Urothelium cell line (cell line): ENCODE measurements at regions not wholly inside any gene's neighbourhood (a gene's known extent, or its start where the extent isn't known, plus 50 kb on each side); places are given as distances from the start of the nearest gene placed in this dataset.
"Not testable (repeated sequence)": the region's sequence is repeated elsewhere in the genome, so short reads cannot be mapped to it uniquely, and the experiment has no call there.

Source experiments
- DNase-seq: peaks from one replicate; pipeline ENCODE4 v3.0.0; 2011; ENCODE audit warnings: low spot score, mixed read lengths
- FAIRE-seq: peaks from 2 replicates; lab custom pipeline; 2011; peaks lifted over from hg19 to GRCh38; lab: Jason Lieb, UNC

DNA sequence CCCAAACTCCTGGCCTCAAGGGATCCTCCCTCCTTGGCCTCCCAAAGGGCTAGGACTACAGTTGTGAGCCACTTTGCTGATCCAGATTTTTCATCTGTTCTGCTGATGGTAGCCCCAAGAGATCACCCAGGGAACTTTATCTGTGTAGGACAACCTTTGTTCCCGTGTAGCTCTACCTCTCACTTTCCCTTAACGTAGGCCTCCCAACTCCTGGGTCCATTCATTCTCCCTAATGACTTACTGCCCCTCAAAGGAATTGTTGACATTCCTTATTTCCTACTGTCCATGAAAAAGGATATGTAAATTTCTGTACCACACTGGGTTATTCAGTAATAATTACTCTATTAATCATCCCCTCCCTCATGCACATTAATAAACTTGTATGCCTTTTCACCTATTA lies 51.0 kb upstream of the PHF24 start:
- no peak for FAIRE-seq

DNA sequence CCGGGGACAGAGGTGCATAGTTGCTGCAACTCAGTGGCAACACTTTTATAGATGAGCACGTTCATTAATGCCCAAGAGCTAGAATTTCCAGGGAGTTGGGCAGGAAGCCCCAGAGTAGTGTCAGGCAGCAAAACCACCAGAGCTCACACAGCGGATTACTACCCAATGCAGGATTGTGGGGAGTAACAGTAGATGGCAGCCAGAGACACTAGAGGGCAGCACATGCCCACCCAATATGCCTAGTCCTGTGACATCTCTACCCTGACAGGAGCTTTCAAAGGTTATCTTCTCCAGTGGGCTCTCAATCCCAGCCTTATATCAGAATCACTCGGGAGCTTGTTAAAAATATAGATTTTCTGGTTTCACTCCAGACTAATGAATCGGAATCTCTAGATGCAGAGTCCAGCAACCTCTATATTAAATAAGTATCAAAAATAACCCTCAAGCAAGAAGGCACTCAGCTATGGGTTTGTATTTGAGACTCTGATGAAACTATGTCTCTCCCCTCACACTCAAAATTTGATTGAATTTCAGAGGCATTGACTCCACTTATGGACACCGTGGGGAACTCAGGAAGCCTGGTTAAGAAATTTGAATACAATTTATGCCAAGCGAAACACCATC lies 58.4 kb upstream of the PHF24 start:
- peak; percentile 90 for FAIRE-seq
- peak; percentile 83 for DNase-seq

More for the DNA sequence above, 51.0 kb upstream of the PHF24 start:
- DNase-seq = no peak

DNA sequence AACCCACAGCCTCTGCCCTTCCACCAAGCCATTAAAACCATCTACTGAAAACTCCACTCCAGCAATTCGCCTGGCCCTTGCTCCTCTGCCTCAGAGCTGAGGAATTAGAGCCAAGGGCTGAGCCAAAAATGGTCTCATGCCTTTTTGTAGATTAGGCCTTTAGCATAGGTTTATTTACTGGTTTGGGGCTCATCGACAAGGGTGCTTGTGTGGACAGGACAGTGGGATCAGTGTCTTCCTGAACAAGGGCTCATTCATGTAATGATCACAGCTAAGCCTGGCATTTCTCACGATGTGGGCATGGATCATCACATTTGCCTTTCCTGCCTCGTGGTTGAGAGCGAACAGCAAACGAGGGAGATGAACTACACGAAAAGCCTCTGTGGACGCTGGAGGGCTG lies 59.2 kb upstream of the PHF24 start:
- no peak for DNase-seq
- no peak for FAIRE-seq

DNA sequence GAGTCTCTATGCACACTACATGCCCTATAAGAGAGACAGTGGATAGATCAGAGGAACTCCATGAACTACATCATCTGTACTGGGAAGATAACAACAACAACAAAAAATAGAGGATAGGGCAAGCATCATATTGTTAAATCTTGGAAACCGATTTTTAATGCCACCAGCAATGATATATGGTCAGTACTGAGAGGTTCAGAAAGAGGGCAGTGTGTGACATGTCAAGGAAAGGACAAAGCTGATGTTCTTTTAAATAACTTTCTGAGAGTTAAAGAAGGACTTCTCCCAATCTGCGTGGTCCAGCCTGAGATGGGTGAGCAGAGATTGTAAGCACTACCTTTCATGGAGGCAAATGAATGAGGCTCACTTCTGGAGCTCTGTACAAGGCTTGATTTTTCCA lies 62.0 kb upstream of the PHF24 start:
- FAIRE-seq = peak; percentile 23
- no peak for DNase-seq

DNA sequence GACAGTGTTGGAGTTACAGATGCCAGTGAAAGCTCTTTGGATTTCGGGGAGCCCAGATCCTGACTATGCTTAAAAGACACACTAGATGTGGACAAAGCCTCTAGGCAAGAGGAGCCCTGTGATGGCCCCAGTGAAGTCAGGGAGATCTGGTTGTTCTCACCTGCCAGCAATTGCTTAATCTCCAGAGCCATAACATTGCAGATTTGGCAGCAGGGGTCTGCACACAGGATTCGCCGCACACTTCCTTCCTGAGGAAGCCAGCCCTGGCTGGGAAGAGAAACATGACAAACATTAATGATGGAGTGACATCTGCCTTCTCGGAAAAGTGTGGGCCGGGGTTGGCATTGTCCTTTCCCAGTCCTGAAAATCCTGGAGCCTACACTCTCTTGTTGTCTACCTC lies 65.2 kb upstream of the PHF24 start:
- no peak for FAIRE-seq
- DNase-seq = no peak

DNA sequence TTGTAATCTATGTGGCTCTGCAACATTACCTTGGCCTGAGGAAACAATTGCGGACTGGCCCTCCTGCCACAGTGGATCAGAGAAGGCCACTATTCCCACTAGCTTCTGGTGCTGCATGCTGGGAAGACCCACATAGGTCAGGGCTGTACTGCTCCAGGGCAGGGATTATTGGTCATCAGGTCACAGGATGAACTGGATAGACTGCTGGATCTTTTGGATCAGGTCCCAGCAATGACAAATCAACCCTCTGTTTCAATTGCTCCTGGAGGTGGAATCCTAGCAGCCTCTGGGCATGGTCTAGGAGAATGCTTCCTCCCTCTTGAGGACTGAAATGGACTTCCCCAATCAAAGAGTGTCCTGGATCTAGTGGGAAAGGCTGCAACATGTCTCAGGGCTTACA lies 66.7 kb upstream of the PHF24 start:
- no peak for FAIRE-seq
- DNase-seq = no peak

DNA sequence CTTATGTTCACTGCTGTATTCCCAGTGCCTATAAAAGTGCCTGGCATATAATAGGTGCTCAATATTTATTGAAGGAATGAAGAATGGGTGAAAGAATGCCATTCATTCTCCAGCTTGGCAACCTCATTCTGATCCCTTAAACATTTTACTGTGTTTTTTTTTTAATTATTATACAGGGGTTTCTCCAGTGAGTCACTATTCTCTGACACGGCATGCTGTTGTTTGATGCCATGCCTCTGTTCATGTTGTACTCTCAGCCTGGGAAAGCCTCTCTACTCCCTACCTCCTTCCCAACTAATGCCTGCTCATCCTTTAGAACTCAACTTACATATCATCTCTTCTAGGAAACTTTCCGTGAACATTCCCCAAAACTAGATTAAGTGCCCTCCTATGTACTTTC lies 70.2 kb upstream of the PHF24 start:
- DNase-seq (no peak), FAIRE-seq (no peak)

DNA sequence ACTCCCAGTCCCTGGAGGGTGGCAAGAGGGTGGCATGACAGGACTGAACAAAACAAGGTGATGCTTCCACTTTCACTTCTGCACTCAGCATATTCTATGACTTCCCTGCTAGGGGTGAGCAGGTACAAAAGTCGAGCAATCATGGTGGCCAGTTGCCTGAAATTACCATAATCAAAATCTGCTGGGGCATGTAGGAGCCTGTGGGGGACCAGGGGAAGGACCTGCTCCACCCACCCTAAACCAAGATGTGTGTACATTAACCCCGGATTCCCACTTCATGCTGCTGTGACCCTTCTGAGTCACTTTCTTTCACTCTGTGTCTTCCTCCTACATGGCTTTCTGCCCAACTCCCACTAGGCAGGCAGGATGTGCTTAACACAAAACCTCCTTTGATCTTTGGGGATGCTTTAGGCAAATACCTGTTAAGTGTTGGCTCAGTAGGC lies 73.3 kb upstream of the PHF24 start:
- FAIRE-seq = peak; percentile 27

DNA sequence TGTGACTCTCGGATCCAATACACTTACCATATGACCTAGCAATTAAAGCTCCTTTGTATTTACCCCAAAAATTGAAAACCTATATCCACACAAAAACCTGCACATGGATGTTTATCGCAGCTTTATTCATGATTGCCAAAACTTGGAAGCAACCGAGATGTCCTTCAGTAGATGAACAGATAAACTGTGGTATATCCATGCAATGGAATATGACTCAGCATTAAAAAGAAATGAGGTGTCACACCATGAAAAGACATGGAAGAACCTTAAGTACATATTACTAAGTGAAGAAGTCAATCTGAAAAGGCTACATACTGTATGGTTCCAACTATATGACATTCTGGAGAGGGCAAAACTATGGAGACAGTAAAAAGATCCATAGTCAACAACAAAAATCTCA lies 82.0 kb upstream of the PHF24 start:
- FAIRE-seq (no peak), DNase-seq (no peak)

More for the DNA sequence above, 73.3 kb upstream of the PHF24 start:
- no peak for DNase-seq

DNA sequence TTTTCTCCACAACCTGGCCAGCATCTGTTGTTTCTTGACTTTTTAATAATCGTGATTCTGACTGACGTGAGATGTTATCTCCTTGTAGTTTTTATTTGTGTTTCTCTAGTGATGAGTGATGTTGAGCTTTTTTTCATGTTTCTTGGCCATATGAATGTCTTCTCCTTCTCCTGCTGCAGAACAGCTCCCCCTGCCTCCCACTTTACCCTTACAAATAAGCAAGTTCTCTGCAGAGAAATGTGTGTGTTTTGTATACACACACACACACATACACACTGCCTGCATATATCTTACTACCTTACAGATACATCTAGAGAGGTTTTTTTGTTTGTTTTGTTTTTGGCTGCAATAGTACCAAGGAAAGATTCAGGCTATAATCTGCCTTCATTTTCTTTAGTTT lies 88.7 kb upstream of the PHF24 start:
- peak; percentile 53 for FAIRE-seq
- no peak for DNase-seq

DNA sequence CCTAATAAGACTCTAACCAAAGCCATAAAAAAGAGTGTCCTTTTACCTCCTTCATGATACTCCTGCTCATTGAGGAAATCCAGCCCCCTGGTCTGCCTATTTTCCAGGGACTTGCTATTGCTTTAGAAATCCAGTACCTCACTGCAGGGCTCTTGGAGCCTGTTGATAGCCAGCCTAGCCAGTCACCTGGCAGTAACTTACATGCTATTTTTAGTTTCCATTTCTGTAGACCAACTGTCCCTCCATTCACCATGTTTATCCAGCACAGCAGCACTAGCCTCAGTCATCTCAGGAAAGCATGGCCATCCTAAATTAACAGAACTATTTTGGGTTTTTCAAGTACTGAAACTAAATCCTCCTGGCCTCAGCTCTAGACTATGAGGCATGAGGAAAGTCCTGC lies 91.5 kb upstream of the PHF24 start:
- no peak for DNase-seq
- FAIRE-seq = no peak

DNA sequence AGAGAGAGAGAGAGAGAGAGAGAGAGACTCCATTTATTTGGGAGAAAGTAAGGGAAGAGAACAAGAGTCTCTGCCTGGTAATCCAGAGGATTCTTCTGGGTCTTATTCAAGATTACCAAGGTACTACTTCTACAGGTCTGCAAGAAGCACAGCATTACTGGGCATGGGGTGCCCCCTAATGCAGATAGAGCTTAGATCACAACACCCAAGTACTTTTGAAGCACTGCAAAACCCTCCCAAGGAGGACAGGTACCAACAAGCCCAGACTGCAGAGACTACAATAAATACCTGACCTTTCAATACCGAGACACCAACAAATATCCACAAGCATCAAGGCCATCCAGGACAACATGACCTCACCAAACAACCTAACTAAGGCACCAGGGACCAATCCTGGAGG lies 94.7 kb upstream of the PHF24 start:
- FAIRE-seq (no peak), DNase-seq (no peak)

DNA sequence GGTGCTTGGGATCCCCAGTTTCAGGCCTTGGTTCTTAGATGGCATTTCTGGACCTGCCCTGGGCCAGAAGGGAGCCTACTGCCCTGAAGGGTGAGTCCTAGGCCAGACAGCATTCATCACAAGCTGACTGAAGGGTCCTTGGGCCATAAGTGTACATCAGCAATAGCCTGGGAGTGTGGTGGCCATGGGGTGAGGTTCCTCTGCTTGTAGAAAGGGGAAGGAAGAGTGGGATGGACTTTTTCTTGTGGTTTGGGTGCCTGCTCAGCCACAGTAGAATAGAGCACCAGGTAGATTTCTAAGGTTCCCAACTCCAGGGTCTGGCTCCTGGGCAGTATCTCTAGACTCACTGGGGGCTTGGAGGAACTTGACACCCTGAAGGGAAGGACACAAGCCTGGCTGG lies 95.2 kb upstream of the PHF24 start:
- FAIRE-seq (no peak), DNase-seq (no peak)

DNA sequence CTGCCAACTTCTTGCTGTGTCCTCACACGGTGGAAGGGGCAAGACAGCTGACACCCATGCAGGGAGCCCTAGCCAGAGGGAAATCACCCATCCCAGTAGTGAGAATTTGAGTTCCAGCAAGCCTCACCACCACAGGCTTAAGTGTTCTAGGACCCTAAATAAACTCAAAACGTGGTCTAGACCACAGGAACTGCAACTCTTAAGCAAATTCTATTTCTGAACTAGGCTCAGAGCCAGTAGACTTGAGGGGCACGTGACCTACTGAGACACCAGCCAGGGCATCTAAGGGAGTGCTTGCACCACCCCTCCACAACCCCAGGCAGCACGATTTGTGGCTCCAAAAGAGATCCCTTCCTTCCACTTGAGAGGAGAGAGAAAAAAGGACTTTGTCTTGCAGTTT lies 96.0 kb upstream of the PHF24 start:
- DNase-seq (no peak), FAIRE-seq (no peak)

DNA sequence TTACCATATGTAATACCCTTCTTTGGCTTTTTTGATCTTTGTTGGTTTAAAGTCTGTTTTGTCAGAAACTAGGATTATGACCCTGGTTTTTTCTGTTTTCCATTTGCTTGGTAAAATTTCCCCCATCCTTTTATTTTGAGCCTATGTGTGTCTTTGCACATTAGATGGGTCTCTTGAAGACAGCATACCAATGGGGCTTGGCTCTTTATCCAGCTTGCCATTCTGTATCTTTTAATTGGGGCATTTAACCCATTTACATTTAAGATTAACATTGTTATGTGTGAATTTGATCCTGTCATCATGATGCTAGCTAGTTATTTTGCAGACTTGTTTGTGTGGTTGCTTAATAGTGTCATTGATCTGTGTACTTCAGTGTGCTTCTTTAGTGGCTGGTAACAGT lies 103.1 kb upstream of the PHF24 start:
- not testable (repeated sequence) for FAIRE-seq, DNase-seq

DNA sequence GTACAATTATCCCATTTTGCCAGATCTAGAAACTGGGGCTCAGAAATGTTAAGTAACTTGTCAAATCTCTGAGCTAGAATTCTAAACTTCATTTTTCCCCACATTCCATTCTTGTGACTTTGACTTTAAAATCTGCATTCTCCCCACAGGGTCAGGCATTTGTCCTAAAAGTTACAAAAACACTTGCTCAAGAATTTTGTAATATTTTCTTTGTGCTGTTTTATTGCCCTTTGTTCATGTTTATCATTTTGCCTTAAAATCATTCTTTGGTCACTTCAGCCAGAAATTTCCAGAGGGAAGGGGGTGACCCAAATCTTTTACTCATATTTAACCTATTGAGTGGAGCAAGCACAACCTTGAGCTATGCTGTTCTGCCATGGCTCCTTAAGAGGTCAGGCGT lies 120.1 kb upstream of the CCL21 start:
- DNase-seq = no peak
- FAIRE-seq = no peak

DNA sequence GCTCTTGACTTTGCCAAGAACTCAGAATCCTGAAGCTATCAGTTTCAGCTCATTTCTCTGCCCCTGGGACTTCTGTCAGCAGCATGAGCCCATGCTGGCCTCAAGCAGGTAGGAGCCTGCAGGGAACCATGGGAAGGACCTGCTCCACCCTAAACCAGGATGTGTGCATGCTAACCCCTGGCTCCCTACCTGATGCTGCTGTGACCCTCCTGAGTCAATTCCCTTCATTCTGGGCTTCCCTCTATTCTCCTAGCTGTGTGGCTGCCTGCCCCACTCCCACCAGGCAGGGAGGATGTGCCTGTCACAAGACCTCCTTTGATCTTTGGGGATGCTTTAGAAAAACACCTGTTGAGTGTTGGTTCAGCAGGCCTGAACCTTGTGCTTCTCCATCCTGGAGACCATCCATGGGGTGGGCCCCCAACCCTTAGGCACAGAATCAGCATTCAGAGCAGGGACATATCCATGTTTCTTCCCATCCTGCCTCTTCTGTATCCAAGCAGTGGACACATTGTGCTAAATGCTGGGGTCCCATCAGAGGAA lies 117.1 kb upstream of the CCL21 start:
- no peak for FAIRE-seq

DNA sequence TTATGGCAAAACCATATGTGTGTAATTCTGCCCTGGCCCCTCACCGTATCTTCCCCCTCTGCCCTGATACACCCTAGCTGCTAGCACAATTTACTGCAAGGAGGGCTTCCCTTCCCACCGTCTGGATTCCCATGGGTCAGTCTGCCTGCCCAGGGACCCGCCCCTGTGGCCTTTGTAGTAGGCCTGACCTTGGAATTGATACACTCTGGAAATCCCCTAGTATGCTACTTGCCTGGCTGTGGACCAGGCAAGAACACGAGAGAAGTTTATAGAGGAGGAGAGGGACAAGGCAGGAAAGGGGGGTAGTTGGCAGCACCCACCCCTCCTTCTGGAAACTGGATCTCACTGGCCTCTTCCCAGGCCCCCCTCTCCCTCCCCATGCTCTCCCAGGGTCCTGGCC lies 115.8 kb upstream of the CCL21 start:
- DNase-seq = no peak
- no peak for FAIRE-seq

More for the DNA sequence above, 117.1 kb upstream of the CCL21 start:
- DNase-seq = no peak

DNA sequence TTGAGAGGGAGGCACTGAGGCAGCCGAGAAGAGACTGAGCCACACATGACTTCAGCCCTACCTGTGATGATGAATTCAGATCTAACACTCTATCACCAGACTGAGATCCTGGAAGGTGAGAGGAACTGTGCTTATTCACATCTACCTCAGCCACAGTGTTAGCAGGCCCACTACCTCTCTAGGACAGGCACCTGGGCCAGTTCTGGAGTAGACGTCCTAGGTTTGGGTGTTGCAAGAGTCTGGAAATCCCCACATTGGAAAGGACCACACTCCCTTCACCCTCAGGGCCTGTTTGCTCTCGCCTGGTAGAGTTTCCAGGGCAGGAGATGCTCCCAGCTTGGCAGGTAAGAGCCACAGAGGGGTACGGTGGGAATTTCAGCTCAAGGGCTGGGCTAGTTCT lies 113.8 kb upstream of the CCL21 start:
- FAIRE-seq = no peak
- no peak for DNase-seq

DNA sequence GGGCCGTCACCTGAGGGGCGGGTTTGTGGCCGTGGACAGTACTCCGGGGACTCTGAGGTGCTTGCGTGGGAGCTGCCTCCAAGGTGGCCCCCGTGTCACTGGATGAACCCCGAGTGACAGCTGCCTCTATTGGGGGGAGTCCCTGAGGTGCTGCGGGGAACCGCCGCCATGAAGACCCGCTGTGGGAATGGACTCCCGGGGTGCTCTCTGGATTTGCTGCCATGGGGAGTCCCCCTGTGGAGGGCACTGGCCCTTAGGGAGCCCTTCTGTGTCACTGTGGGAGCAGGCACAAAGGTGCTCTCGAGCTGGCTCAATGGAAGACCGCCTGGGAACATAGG lies 100.2 kb upstream of the CCL21 start:
- DNase-seq (no peak), FAIRE-seq (no peak)

DNA sequence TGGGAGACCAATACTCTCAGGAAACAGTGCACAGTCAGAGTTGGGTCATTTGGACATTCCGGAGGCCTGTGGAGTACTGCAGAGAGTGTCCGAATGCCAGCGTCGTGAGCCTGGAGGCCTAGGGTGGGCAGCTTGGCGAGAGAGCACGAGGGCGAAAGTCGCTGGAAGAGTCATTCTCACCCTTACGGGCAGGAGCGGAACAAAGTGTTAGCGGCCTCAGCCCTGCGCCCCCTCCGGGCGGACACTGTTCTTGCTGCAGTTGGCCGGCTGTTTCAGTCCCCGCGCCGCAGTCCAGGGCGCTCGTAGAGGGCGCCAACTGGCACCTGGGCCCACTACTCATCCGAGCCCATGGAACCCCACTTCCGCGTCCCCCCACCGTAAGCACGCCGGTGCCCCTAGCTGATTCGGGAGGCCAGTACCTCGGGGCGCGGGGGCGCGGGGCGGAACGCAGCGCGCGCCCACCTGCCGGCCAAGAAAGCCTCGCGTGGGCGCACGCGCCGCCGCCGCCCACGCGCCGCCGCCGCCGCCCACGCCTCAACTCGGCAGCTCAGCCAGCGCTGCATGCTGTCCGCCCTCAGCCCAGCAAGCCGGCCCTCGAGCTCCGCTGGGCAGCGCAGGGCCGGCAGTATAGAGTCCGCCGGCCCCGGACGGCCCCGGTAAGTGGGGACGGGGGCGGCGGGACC lies 99.7 kb upstream of the CCL21 start:
- no peak for FAIRE-seq
- peak; percentile 20 for DNase-seq

DNA sequence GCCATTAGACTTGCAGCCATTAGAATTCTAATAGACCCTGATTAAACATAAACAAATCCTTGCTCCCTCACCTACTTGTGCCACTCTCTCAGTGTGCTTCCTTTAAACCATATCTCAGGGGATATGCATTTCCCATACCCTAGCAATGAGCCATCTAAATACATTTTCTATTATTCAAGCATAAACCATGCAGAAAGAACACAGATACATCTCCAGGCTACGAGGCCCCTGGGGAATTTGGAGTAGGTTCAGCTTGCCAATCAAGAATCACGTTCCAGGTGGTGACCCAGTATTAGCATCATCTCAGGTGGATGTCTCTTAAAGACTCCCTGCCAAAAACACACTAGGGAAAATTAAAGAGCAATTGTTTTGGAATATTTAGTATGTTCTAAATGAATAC lies 93.0 kb upstream of the CCL21 start:
- FAIRE-seq (no peak), DNase-seq (no peak)

DNA sequence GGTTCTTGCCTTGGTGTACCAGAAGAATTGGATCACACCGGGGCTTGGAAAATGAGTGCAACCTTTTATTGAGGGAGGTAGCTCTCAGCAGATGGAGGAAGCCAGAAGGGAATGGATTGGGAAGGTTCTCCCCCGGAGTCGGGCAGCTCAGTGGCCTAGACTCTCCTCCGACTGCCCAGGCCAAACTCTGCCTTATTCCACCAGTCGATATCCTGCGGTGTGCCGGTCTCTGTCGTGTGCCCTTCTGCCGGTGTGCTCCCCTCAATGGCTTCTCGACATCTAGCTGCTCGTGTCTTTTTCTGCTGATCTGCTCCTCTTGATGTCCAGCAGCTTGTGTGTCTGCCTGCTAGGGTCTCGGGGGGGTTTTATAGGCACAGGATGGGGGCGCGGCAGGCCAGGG lies 87.4 kb upstream of the CCL21 start:
- no peak for FAIRE-seq
- DNase-seq = no peak
